Trophoblast cell (in vitro differentiated cells and primary cell): ENCODE measurements at regions not wholly inside any gene's neighbourhood (a gene's known extent, or its start where the extent isn't known, plus 50 kb on each side); places are given as distances from the start of the nearest gene placed in this dataset.

Experiments
- DNase-seq, 2 donors: peaks; one replicate each; pipeline ENCODE4 v3.0.0-alpha.2; 2016
- H2AFZ ChIP-seq: 2 replicates; pipeline ENCODE4 v1.6.1; 2013; ENCODE audit warnings: low read length, moderate library complexity, mild to moderate bottlenecking; ENCODE audit not compliant: insufficient read depth, poor library complexity
- H2AK5ac ChIP-seq: 2 replicates; pipeline ENCODE4 v1.6.1; 2013; ENCODE audit warnings: mild to moderate bottlenecking, low read length
- H2BK120ac ChIP-seq: 2 replicates; pipeline ENCODE4 v1.6.1; 2013; ENCODE audit warnings: low read length, mild to moderate bottlenecking, moderate library complexity; ENCODE audit not compliant: insufficient read depth, poor library complexity
- H2BK12ac ChIP-seq: 2 replicates; pipeline ENCODE4 v1.6.1; 2013; ENCODE audit warnings: mild to moderate bottlenecking, low read length, moderate library complexity
- H2BK5ac ChIP-seq: 2 replicates; pipeline ENCODE4 v1.6.1; 2013; ENCODE audit warnings: low read length, low read depth, moderate library complexity, mild to moderate bottlenecking; ENCODE audit not compliant: poor library complexity
- H3K14ac ChIP-seq: 2 replicates; pipeline ENCODE4 v1.6.1; 2013; ENCODE audit warnings: mild to moderate bottlenecking, low read length
- H3K18ac ChIP-seq: 2 replicates; pipeline ENCODE4 v1.6.1; 2013; ENCODE audit warnings: mild to moderate bottlenecking, low read length
- H3K23ac ChIP-seq: 2 replicates; pipeline ENCODE4 v1.6.1; 2013; ENCODE audit warnings: low read length
- H3K27ac ChIP-seq: 2 replicates; pipeline ENCODE4 v1.5.1; 2013; ENCODE audit warnings: low read depth, mild to moderate bottlenecking, inconsistent platforms, low read length, moderate library complexity
- H3K27me3 ChIP-seq: 2 replicates; pipeline ENCODE4 v1.6.1; 2013; ENCODE audit warnings: inconsistent platforms, mild to moderate bottlenecking, low read length, moderate library complexity; ENCODE audit not compliant: insufficient read depth
- H3K36me3 ChIP-seq, 2 experiments: 1 replicate in 1 of 2; 2 replicates in 1 of 2; pipeline ENCODE4 v1.6.1; 2013; ENCODE audit warnings: low read length in 2 of 2, mild to moderate bottlenecking in 2 of 2, moderate library complexity in 1 of 2; ENCODE audit not compliant: insufficient read depth in 2 of 2, control insufficient read depth in 1 of 2
- H3K4ac ChIP-seq: 2 replicates; pipeline ENCODE4 v1.6.1; 2013; ENCODE audit warnings: low read depth, mild to moderate bottlenecking, low read length, moderate library complexity
- H3K4me1 ChIP-seq, 2 experiments: 1 replicate in 1 of 2; 2 replicates in 1 of 2; pipeline ENCODE4 v1.6.1; 2013; ENCODE audit warnings: low read length in 2 of 2, mild to moderate bottlenecking in 2 of 2, moderate library complexity in 1 of 2; ENCODE audit not compliant: insufficient read depth in 2 of 2, control insufficient read depth in 1 of 2
- H3K4me2 ChIP-seq: 2 replicates; pipeline ENCODE4 v1.6.1; 2013; ENCODE audit warnings: inconsistent platforms, mild to moderate bottlenecking, low read length, moderate library complexity
- H3K4me3 ChIP-seq: 2 replicates; pipeline ENCODE4 v1.5.1; 2013; ENCODE audit warnings: mild to moderate bottlenecking, low read depth, low read length, inconsistent platforms
- H3K79me1 ChIP-seq: one replicate; pipeline ENCODE4 v1.6.1; 2013; ENCODE audit warnings: low read length
- H3K79me2 ChIP-seq: 2 replicates; pipeline ENCODE4 v1.6.1; 2013; ENCODE audit warnings: low read length, mild to moderate bottlenecking; ENCODE audit not compliant: control insufficient read depth, insufficient read depth, poor library complexity
- H3K9ac ChIP-seq: 2 replicates; pipeline ENCODE4 v1.6.1; 2013; ENCODE audit warnings: mild to moderate bottlenecking, low read length
- H3K9me3 ChIP-seq: 2 replicates; pipeline ENCODE4 v1.6.1; 2013; ENCODE audit warnings: low read depth, mild to moderate bottlenecking, control low read depth, inconsistent platforms, low read length; ENCODE audit not compliant: insufficient read depth
- H4K12ac ChIP-seq: 2 replicates; pipeline ENCODE4 v1.6.1; 2013; ENCODE audit warnings: low read depth, mild to moderate bottlenecking, low read length, moderate library complexity
- H4K8ac ChIP-seq: 2 replicates; pipeline ENCODE4 v1.6.1; 2013; ENCODE audit warnings: low read depth, mild to moderate bottlenecking, low read length, moderate library complexity
- H4K91ac ChIP-seq: one replicate; pipeline ENCODE4 v1.6.1; 2013; ENCODE audit warnings: low read depth, mild to moderate bottlenecking, low read length, moderate library complexity
- WGBS: extraction: QIAGEN DNeasy Blood & Tissue Kit; methylation state at CpG from one replicate; pipeline ENCODE4 v1.1.7; 2013; ENCODE audit warnings: missing lambda C conversion rate; ENCODE audit not compliant: insufficient read length, insufficient coverage; ENCODE audit errors: extremely low coverage; 5-methylcytosine and 5-hydroxymethylcytosine counted together

- Histone ChIP-seq H3K4ac (no peak overlapping the region), H3K14ac (no peak overlapping the region), H4K8ac (no peak overlapping the region), H2AK5ac (no peak overlapping the region), H2BK12ac (no peak overlapping the region), H3K27ac (no peak overlapping the region), H3K27me3 (no peaks in the 10 kb centered on the region), H3K36me3 (no peaks in the 10 kb centered on the region), H3K23ac (no peak overlapping the region), H2BK120ac (no peak overlapping the region), H2AFZ (no peak overlapping the region), H4K91ac (no peak overlapping the region), H3K9me3 (no peaks in the 10 kb centered on the region), H3K18ac (no peak overlapping the region), H4K12ac (no peak overlapping the region), H3K79me1 (no peaks in the 10 kb centered on the region), H3K9ac (no peak overlapping the region), H3K4me3 (no peak overlapping the region), H3K4me1 (no peaks in the 10 kb centered on the region), H3K4me2 (no peak overlapping the region), H2BK5ac (no peak overlapping the region), H3K79me2 (no peaks in the 10 kb centered on the region)
- no CpG with 5 or more reads among the region's 6 CpGs for WGBS
- DNase-seq: peak in 1 of 2 donors; percentile 8
Measured at GRCh38 chr5:5585751-5586341, 163.4 kb downstream of the ICE1 start.

- Histone ChIP-seq H3K36me3 (no peaks in the 10 kb centered on the region), H3K18ac (no peak overlapping the region), H3K79me1 (no peaks in the 10 kb centered on the region), H3K4me1 (no peaks in the 10 kb centered on the region), H3K79me2 (no peaks in the 10 kb centered on the region), H3K9ac (no peak overlapping the region), H2BK120ac (no peak overlapping the region), H3K4me2 (no peak overlapping the region), H3K4me3 (no peak overlapping the region), H2BK5ac (no peak overlapping the region), H2BK12ac (no peak overlapping the region), H2AK5ac (no peak overlapping the region), H4K8ac (no peak overlapping the region), H4K91ac (no peak overlapping the region), H3K27me3 (no peaks in the 10 kb centered on the region), H3K14ac (no peak overlapping the region), H2AFZ (no peak overlapping the region), H3K9me3 (no peaks in the 10 kb centered on the region), H3K23ac (no peak overlapping the region), H3K4ac (no peak overlapping the region), H3K27ac (no peak overlapping the region), H4K12ac (no peak overlapping the region)
- DNase-seq: no peak
- no CpG with 5 or more reads among the region's 4 CpGs for WGBS
Measured at GRCh38 chr5:5584751-5585150, 162.3 kb downstream of the ICE1 start.

DNA sequence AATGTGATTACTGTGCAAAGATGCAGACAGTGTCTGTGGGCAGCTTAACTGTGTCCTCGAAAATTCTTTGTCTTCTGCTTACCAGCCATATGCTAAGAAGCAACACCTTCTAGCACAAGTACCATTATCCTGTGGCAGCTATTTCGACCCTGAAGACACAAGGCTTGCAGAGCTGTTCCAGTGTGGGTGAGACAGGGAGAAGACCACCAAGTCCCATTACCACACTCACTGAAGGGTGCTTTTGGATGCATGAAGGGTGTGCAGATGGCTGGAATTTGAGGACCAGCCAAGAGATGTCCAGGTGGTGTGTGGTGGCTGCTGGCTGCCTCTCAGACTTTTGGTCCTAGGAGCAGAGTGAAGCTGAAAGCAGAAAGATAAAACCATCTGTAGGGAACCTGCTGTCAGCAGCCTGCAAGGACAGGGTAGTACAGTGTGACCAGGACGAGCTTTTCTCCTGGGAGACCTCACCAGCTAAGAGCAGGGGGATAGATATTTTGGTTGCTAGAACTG lies 161.8 kb downstream of the ICE1 start:
- H4K8ac ChIP-seq: no peak overlapping the region
- no peaks in the 10 kb centered on the region for H3K79me2 ChIP-seq
- H2AK5ac ChIP-seq: no peak overlapping the region
- H3K27ac ChIP-seq: no peak overlapping the region
- no peak overlapping the region for H4K91ac ChIP-seq
- H3K9me3 ChIP-seq: no peaks in the 10 kb centered on the region
- no peak overlapping the region for H2BK120ac ChIP-seq
- no CpG with 5 or more reads among the region's 3 CpGs for WGBS
- no peak overlapping the region for H2BK12ac ChIP-seq
- H3K4me2 ChIP-seq: no peak overlapping the region
- H2AFZ ChIP-seq: no peak overlapping the region
- H3K18ac ChIP-seq: no peak overlapping the region
- no peaks in the 10 kb centered on the region for H3K79me1 ChIP-seq
- no peak overlapping the region for H3K23ac ChIP-seq
- H3K4me3 ChIP-seq: no peak overlapping the region
- H3K27me3 ChIP-seq: no peaks in the 10 kb centered on the region
- DNase-seq: no peak
- no peak overlapping the region for H3K4ac ChIP-seq
- H3K36me3 ChIP-seq: no peaks in the 10 kb centered on the region
- H3K14ac ChIP-seq: no peak overlapping the region
- H4K12ac ChIP-seq: no peak overlapping the region
- H3K4me1 ChIP-seq: no peaks in the 10 kb centered on the region
- no peak overlapping the region for H3K9ac ChIP-seq
- no peak overlapping the region for H2BK5ac ChIP-seq

DNA sequence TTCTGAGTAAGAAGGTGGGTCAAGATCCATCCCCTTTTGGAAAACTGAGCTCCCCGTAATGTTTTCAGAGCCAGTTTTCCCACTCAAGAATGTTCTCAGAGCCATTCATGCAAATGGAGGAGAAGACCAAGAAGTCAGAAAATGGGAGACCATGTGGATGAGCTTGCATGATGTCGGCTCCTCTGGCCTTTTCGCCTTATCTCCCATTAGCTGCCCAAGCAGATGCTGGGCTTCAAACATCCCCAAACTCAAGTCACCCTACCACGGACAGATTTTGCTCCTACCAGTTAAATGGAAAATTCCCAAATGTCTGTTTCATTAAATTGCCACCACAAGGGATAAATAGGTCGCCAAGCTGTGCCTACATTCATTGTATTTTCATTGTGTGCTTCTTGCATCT lies 161.4 kb downstream of the ICE1 start:
- Histone ChIP-seq H3K4ac (no peak overlapping the region), H3K27ac (no peak overlapping the region), H2BK120ac (no peak overlapping the region), H4K91ac (no peak overlapping the region), H2AFZ (no peak overlapping the region), H2BK5ac (no peak overlapping the region), H3K14ac (no peak overlapping the region), H3K23ac (no peak overlapping the region), H3K4me2 (no peak overlapping the region), H3K79me2 (no peaks in the 10 kb centered on the region), H2BK12ac (no peak overlapping the region), H3K9me3 (no peaks in the 10 kb centered on the region), H4K12ac (no peak overlapping the region), H4K8ac (no peak overlapping the region), H3K9ac (no peak overlapping the region), H3K4me1 (no peaks in the 10 kb centered on the region), H3K36me3 (no peaks in the 10 kb centered on the region), H3K18ac (no peak overlapping the region), H3K4me3 (no peak overlapping the region), H3K27me3 (no peaks in the 10 kb centered on the region), H3K79me1 (no peaks in the 10 kb centered on the region), H2AK5ac (no peak overlapping the region)
- no peak for DNase-seq
- WGBS: no CpG with 5 or more reads among the region's 5 CpGs
